DMS153 treated with DMSO at 0.1 percent for 48 hours (cell line): ENCODE measurements at regions not wholly inside any gene's neighbourhood (a gene's known extent, or its start where the extent isn't known, plus 50 kb on each side); places are given as distances from the start of the nearest gene placed in this dataset.
"Not testable (repeated sequence)": the region's sequence is repeated elsewhere in the genome, so short reads cannot be mapped to it uniquely, and the experiment has no call there.

ENCODE experiments used
- DNase-seq: peaks from one replicate; lab custom pipeline; 2025; ENCODE audit not compliant: unreplicated experiment; lab: John Stamatoyannopoulos, UW

GRCh38 chr7:142637240-142637639, 112.0 kb upstream of the PRSS1 start:
- no peak for DNase-seq

GRCh38 chr7:142636751-142637150, 112.5 kb upstream of the PRSS1 start:
- DNase-seq: no peak

- DNase-seq: not testable (repeated sequence)
Measured at GRCh38 chr7:142636107-142636506, 113.2 kb upstream of the PRSS1 start.

GRCh38 chr7:142632271-142633134, 116.8 kb upstream of the PRSS1 start:
- peak; percentile 34 for DNase-seq

DNA sequence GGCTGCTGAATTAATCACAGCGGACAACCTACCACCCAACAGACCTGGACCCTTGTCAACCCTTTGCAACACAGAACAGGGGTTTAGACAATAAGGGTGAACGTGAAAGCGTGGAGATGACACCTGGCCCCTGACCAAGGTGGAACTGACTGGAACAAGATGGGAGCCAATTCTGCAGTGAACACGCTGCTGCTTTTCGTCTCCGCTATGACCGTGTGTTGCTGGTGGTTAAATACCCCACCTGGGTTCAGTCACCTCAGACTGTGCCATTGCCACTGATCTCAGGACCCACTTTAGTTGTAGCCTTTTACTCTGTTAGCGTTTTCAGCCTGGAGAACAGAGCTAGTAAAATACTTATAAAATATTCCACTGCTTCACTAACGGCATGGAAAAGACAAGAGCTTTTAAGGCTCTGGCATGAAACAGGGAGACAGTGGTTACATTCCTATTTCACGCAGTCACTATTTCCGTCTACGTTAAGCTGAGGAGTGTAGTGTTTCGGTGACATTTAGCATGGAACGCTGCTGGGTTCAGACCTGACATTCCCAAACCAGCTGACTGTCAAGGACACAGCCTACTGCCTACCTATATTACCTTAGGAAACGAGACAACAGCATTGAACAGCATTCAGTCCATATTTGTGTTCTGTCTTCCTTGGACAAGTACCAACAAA, 119.5 kb upstream of the PRSS1 start:
- no peak for DNase-seq

GRCh38 chr7:142628945-142629344, 120.3 kb upstream of the PRSS1 start:
- no peak for DNase-seq

GRCh38 chr7:142627223-142627622, 122.0 kb upstream of the PRSS1 start:
- not testable (repeated sequence) for DNase-seq

DNA sequence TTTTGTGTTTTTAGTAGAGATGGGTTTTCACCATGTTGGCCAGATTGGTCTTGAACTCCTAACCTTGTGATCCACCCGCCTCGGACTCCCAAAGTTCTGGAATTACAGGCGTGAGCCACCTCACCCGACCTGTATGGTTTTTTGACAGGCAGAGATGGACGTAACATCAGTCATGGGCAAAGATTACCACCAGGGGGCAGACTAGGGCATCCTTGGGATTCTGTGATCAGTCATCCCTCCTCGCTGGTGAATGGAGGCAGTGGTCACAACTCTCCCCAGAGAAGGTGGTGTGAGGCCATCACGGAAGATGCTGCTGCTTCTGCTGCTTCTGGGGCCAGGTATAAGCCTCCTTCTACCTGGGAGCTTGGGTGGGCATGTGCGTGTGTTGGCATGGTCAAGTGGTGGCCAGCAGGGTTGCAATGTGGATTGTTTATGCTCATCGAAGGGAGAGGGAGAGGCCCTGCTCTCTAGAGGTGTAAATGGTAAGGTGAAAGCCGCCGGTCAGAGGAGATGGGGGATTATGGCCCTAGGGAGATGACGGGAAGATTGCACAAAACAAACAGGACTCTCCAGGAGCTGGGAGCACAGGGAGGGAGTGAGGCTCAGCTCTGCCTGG, 122.7 kb upstream of the PRSS1 start:
- DNase-seq: no peak

- DNase-seq: not testable (repeated sequence)
Measured at GRCh38 chr7:142625216-142625615, 124.1 kb upstream of the PRSS1 start.

- DNase-seq: no peak
Measured at GRCh38 chr7:142620402-142620801, 128.9 kb upstream of the PRSS1 start.

GRCh38 chr7:142618655-142619351, 130.5 kb upstream of the PRSS1 start:
- DNase-seq: no peak

DNA sequence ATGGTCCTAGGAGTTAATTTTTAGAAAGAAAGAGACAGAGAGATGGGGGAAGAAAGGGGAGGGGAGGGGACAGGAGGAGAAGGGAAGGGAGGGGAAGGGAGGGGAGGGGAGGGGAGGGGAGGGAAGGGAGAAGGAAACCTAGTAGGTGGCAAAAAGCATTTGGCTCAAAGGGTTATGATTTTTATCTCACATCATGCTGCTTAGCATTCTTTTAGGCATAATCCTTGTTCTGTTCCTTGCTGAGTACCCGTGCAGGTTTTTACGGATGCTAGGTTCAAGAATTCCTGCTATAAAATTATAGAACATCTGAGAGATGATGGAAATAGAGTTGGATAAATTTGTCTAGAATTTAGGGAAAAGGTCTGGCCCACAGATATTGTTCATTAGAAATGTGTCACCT, 132.4 kb upstream of the PRSS1 start:
- no peak for DNase-seq

DNA sequence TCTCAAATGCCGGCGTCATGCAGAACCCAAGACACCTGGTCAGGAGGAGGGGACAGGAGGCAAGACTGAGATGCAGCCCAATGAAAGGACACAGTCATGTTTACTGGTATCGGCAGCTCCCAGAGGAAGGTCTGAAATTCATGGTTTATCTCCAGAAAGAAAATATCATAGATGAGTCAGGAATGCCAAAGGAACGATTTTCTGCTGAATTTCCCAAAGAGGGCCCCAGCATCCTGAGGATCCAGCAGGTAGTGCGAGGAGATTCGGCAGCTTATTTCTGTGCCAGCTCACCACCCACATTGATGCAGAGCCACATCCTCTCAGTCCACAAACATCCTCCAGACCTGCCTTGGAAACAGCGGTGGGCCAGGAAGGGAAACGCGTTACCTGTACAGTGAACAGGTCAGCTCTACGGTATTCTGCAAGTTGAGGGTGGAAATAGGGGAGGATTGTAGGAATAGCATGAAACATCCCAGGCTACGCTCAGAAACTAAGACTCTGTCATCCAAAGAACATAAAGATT, 133.1 kb upstream of the PRSS1 start:
- DNase-seq: no peak

DNA sequence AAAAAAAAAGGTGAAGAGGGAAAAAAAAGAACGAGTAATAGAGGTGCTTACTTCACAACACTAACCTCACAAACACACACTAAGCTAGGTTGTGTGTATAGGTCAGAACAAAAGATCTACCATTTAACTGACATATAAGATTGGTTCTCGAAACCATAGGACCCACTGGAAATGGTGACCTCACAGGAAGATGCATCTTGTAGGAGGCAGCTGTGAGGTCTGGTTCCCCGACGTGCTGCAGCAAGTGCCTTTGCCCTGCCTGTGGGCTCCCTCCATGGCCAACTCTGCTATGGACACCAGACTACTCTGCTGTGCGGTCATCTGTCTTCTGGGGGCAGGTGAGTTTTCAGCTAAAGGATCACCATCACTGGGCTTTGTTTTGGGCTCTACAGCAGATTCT, 133.8 kb upstream of the PRSS1 start:
- no peak for DNase-seq

DNA sequence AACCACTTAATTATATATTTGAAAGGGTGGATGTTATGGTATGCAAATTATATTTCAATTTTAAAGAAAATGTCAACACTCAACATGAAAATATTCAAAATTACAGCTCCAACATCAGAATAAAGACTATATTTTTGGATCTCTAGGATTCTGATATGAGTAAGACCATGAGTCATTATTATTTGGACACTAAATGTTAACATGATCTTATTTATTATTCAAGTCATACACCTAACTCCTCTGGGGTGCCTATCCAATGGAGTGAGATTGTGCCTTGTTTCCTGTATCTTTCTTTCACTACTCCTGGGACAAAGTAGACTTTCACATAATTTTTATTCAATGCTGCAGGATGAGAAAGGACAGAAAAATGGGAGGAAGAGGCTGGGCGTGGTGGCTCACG, 135.2 kb upstream of the PRSS1 start:
- DNase-seq: no peak

DNA sequence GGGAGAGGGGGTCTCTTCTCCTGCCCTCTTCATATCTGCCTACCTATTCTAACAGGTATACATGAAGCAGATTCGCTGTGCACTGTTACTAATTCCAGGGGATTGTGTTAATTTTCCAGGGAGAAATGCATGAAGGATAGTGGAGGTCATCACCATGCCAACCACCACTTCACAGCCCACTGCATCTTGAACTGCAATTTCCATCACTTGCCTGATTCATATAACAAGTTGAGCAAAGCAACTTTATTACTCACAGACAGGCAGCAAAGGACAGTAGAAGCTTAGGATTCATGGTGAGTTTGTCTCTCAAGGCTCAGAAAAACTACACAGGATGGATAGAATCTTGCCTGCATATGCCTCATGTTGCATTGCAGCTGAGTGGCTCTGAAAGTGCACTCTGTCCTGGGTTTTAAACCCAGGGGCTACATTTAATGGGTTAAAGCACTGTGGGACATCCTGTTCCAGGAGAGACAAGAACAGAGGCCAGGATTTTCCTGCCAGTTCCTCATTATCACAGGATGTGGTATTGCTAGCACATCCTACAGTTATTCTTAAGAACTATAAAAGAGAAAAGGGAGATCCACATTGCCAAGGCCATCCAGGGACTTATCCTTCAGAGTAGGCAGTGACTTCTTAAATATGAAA, 136.9 kb upstream of the PRSS1 start:
- DNase-seq: no peak

DNA sequence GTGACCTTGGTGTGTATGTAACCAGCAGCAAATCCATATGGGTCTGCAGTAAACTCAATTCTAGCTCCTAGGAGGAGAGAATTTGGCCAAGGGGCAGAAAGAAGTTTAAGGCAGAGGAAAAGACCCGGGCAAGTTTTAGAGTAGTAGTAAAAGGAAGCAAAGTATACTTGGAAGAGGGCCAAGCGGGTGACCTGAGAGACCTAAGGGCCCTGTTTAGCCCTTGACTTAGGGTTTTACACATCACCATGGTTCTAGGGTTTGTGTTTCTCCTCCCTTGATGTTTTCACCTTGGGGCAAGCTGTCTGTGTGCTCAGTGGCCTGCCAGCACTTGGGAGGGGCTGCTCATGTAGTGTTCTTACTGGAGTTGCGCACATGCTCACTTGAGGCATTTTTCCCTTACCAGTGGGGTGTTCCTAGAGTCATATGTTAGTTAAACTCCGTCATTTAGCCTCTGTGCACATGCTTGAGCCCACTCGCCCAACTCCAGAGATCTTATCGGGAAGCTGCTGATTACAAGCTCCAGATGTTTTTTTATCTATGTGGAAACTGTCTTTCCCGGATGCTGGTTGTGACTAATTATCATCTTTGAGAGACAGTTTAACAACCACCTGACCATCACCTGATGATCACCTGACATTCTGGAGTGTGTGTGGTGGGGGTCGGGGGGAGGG, 137.6 kb upstream of the PRSS1 start:
- DNase-seq: no peak

GRCh38 chr7:142608630-142609428, 140.4 kb upstream of the PRSS1 start:
- DNase-seq: no peak

DNA sequence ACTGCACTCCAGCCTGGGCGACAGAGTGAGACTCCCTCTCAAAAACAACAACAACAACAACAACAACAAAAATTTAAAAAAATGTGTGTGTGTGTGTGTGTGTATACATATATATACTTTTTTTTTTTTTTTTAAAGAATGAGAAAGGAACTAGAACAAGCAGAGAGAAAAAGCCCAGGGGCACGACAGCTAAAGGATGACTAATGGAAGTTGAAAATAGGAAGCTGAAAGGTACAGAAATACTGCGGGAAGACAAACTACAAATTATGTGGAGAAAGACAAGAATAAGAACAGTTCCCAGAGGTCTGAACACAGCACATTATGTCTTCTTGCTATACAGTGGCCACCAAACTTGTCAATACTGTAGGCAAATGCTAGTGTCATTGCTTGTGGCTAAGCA, 141.9 kb upstream of the PRSS1 start:
- DNase-seq: no peak
